T-helper 2 cell (primary cell): ENCODE measurements at regions not wholly inside any gene's neighbourhood (a gene's known extent, or its start where the extent isn't known, plus 50 kb on each side); places are given as distances from the start of the nearest gene placed in this dataset.
"Not testable (repeated sequence)": the region's sequence is repeated elsewhere in the genome, so short reads cannot be mapped to it uniquely, and the experiment has no call there.

ENCODE experiments used
- DNase-seq, 5 experiments: peaks; one replicate each; pipeline versions ENCODE4 v3.0.0 to v3.0.0-alpha.2; 2012 to 2022

GRCh38 chr16:9014389-9014788 is 50.7 kb upstream of the USP7 start:
- DNase-seq: no peak

- no peak for DNase-seq
Measured at GRCh38 chr16:9015489-9015888, 51.8 kb upstream of the USP7 start.

- DNase-seq: not testable (repeated sequence)
Measured at GRCh38 chr16:9016005-9016404, 52.3 kb upstream of the USP7 start.

GRCh38 chr16:9016824-9017223 is 53.1 kb upstream of the USP7 start:
- no peak for DNase-seq

- DNase-seq: no peak
Measured at GRCh38 chr16:9027070-9027799, 63.5 kb upstream of the USP7 start.

- not testable (repeated sequence) for DNase-seq
Measured at GRCh38 chr16:9028491-9028890, 63.0 kb upstream of the HAPSTR1 start.

GRCh38 chr16:9031107-9031506 is 60.3 kb upstream of the HAPSTR1 start:
- no peak for DNase-seq

- no peak for DNase-seq
Measured at GRCh38 chr16:9033125-9033830, 58.2 kb upstream of the HAPSTR1 start.

GRCh38 chr16:9034056-9034455 is 57.4 kb upstream of the HAPSTR1 start:
- no peak for DNase-seq

- DNase-seq: no peak
Measured at GRCh38 chr16:9035996-9036395, 55.4 kb upstream of the HAPSTR1 start.

GRCh38 chr16:9039210-9039609 is 52.2 kb upstream of the HAPSTR1 start:
- peak in 1 of 5 experiments; percentile 45 for DNase-seq

GRCh38 chr16:9040800-9041412 is 50.5 kb upstream of the HAPSTR1 start:
- no peak for DNase-seq
